GM12878 (cell line): ENCODE measurements at regions not wholly inside any gene's neighbourhood (a gene's known extent, or its start where the extent isn't known, plus 50 kb on each side); places are given as distances from the start of the nearest gene placed in this dataset.

ENCODE experiments used
- ATAC-seq: fragments of 200-7000 bp; cut with Tn5 transposase; 3 replicates; pipeline ENCODE4 v1.9.1; 2020; ENCODE audit warnings: mild to moderate bottlenecking, moderate library complexity
- BruUV-seq: library from RNA; stranded (reverse); fragments of 400-500 nt; replicated peaks from 2 replicates; lab custom pipeline; 2021; lab: Mats Ljungman, UMichigan
- CTCF ChIA-PET: fragments of 300-600 bp; sonication (Branson Sonifier 250); formaldehyde crosslinking; extraction: SDS; loops from one replicate; lab custom pipeline; 2021; ENCODE audit warnings: inconsistent platforms; lab: Yijun Ruan, JAX
- POLR2A ChIA-PET: fragments of 350-600 bp; formaldehyde crosslinking; extraction: SDS; loops from one replicate; lab custom pipeline; 2021; ENCODE audit warnings: inconsistent platforms; lab: Charles Lee
- RAD21 ChIA-PET: fragments of 300-600 bp; sonication (Branson Sonifier 250); formaldehyde crosslinking; loops from one replicate; lab custom pipeline; 2023; ENCODE audit warnings: antibody characterized with exemption; ENCODE audit not compliant: unreplicated experiment; lab: Charles Lee
- SMC1A ChIA-PET: fragments of 300-600 bp; sonication (Branson Sonifier 250); formaldehyde crosslinking; loops from one replicate; lab custom pipeline; 2023; ENCODE audit not compliant: unreplicated experiment, uncharacterized antibody; lab: Charles Lee
- DNase-seq: peaks from one replicate; pipeline ENCODE4 v3.0.0-alpha.2; 2011; ENCODE audit warnings: low read depth, low spot score
- FAIRE-seq: peaks from 3 replicates; lab custom pipeline; 2011; peaks lifted over from hg19 to GRCh38; lab: Jason Lieb, UNC
- H2AFZ ChIP-seq: 2 replicates; pipeline ENCODE4 v1.6.0; 2011; ENCODE audit warnings: low read depth, low read length, control low read depth; ENCODE audit not compliant: control insufficient read depth
- H3K27ac ChIP-seq: 2 replicates; pipeline ENCODE4 v1.5.1; 2011; ENCODE audit warnings: control low read depth; ENCODE audit not compliant: control insufficient read depth, insufficient read depth
- H3K27me3 ChIP-seq, 2 experiments: replicated peaks in 1 of 2; 2 replicates each; pipeline versions ENCODE4 v1.6.0 to v1.6.1; 2011; ENCODE audit warnings: low read length in 1 of 2; ENCODE audit not compliant: control insufficient read depth in 2 of 2, insufficient read depth in 2 of 2
- H3K36me3 ChIP-seq, 2 experiments: 2 replicates each; pipeline ENCODE4 v1.5.1; 2011; ENCODE audit warnings: low read length in 1 of 2; ENCODE audit not compliant: control insufficient read depth in 2 of 2, insufficient read depth in 2 of 2
- H3K4me1 ChIP-seq: 2 replicates; pipeline ENCODE4 v1.6.1; 2011; ENCODE audit warnings: mild to moderate bottlenecking, low read length, moderate library complexity, mixed read lengths; ENCODE audit not compliant: control insufficient read depth, insufficient read depth
- H3K4me2 ChIP-seq: 2 replicates; pipeline ENCODE4 v1.6.0; 2011; ENCODE audit warnings: control low read depth; ENCODE audit not compliant: control insufficient read depth, insufficient read depth
- H3K4me3 ChIP-seq: fragments of 200-600 bp; sonication (generic); 2 replicates; pipeline ENCODE4 v1.5.1; 2016
- H3K79me2 ChIP-seq: 2 replicates; pipeline ENCODE4 v1.6.0; 2011; ENCODE audit warnings: low read length; ENCODE audit not compliant: control insufficient read depth, insufficient read depth
- H3K9ac ChIP-seq: 2 replicates; pipeline ENCODE4 v1.8.0; 2011; ENCODE audit warnings: low read length, control low read depth, mixed read lengths; ENCODE audit not compliant: control insufficient read depth, insufficient read depth
- H3K9me3 ChIP-seq: replicated peaks from 3 replicates; pipeline ENCODE4 v1.5.1; 2011; ENCODE audit warnings: mild to moderate bottlenecking, low read length; ENCODE audit not compliant: control insufficient read depth, insufficient read depth
- H4K20me1 ChIP-seq: 2 replicates; pipeline ENCODE4 v1.6.0; 2011; ENCODE audit not compliant: control insufficient read depth, insufficient read depth
- ASH2L ChIP-seq: fragments of 300-600, 200-600 bp; sonication (generic); IDR thresholded peaks from 2 replicates; pipeline ENCODE4 v1.6.1; 2017; ENCODE audit warnings: low read depth, mild to moderate bottlenecking, borderline replicate concordance
- BMI1 ChIP-seq: fragments of 450-650 bp; IDR thresholded peaks from 2 replicates; pipeline ENCODE4 v1.6.1; 2016; ENCODE audit warnings: mild to moderate bottlenecking, moderate library complexity, borderline replicate concordance
- CBX3 ChIP-seq: fragments of 200-600 bp; sonication (generic); IDR thresholded peaks from 2 replicates; pipeline ENCODE4 v1.6.1; 2016; ENCODE audit warnings: low read depth, borderline replicate concordance
- CHD2 ChIP-seq: IDR thresholded peaks from 2 replicates; pipeline ENCODE4 v1.6.1; 2011; ENCODE audit warnings: low read depth, low read length, improper control_type of control experiment, borderline replicate concordance
- JUNB ChIP-seq: IDR thresholded peaks from 2 replicates; pipeline ENCODE4 v1.6.1; 2016; ENCODE audit warnings: antibody characterized with exemption, mild to moderate bottlenecking
- MEF2A ChIP-seq: IDR thresholded peaks from 2 replicates; pipeline ENCODE4 v1.6.1; 2011; ENCODE audit warnings: low read depth, mild to moderate bottlenecking, low read length, moderate library complexity; ENCODE audit not compliant: insufficient read depth
- MYB ChIP-seq: fragments of 150-350 bp; IDR thresholded peaks from 2 replicates; pipeline ENCODE4 v1.6.1; 2014; ENCODE audit warnings: mild to moderate bottlenecking, low read depth, low read length, borderline replicate concordance
- NFXL1 ChIP-seq: fragments of 450-650 bp; IDR thresholded peaks from 2 replicates; pipeline ENCODE4 v1.6.1; 2017; ENCODE audit warnings: antibody characterized with exemption, mild to moderate bottlenecking, borderline replicate concordance
- NR2C1 ChIP-seq: fragments of 450-650 bp; IDR thresholded peaks from 2 replicates; pipeline ENCODE4 v1.6.1; 2017; ENCODE audit warnings: antibody characterized with exemption, mild to moderate bottlenecking, moderate library complexity
- PAX8 ChIP-seq: fragments of 450-650 bp; IDR thresholded peaks from 2 replicates; pipeline ENCODE4 v1.6.1; 2017; ENCODE audit warnings: mild to moderate bottlenecking, moderate library complexity
- RBBP5 ChIP-seq: fragments of 200-600 bp; sonication (generic); conservative IDR thresholded peaks from 2 replicates; pipeline ENCODE4 v1.6.1; 2016
- SMAD1 ChIP-seq: fragments of 450-650 bp; IDR thresholded peaks from 2 replicates; pipeline ENCODE4 v1.6.1; 2018; ENCODE audit warnings: mild to moderate bottlenecking, low read depth; ENCODE audit not compliant: partially characterized antibody
- ZSCAN29 ChIP-seq: fragments of 450-650 bp; IDR thresholded peaks from 2 replicates; pipeline ENCODE4 v1.6.1; 2017; ENCODE audit warnings: mild to moderate bottlenecking, moderate library complexity
- ZZZ3 ChIP-seq: IDR thresholded peaks from 2 replicates; pipeline ENCODE4 v1.6.1; 2011; ENCODE audit warnings: low read depth; ENCODE audit not compliant: control insufficient read depth, insufficient read length
- WGBS: methylation state at CpG from one replicate; pipeline ENCODE4 v1.1.6; 2016; ENCODE audit warnings: low lambda C conversion rate; ENCODE audit not compliant: insufficient replicate concordance, insufficient coverage; ENCODE audit errors: missing lambda C conversion rate; 5-methylcytosine and 5-hydroxymethylcytosine counted together
- in situ Hi-C: fragments of 300-500 bp; cut with MboI; formaldehyde crosslinking; loops from 9 replicates; pipeline ENCODE4 v1.14.3; 2018; ENCODE audit warnings: mixed read lengths
- intact Hi-C: fragments of 100-400 bp; cut with micrococcal nuclease; formaldehyde crosslinking; loops from one replicate; pipeline ENCODE4 v1.14.2; 2022; ENCODE audit not compliant: unreplicated experiment
- TF ChIP-seq, protein P1 (sequence below): fragments of 450-650 bp; IDR thresholded peaks from 2 replicates; pipeline ENCODE4 v1.6.1; 2018; ENCODE audit warnings: mild to moderate bottlenecking, low read depth, moderate library complexity; ENCODE audit not compliant: partially characterized antibody

DNA sequence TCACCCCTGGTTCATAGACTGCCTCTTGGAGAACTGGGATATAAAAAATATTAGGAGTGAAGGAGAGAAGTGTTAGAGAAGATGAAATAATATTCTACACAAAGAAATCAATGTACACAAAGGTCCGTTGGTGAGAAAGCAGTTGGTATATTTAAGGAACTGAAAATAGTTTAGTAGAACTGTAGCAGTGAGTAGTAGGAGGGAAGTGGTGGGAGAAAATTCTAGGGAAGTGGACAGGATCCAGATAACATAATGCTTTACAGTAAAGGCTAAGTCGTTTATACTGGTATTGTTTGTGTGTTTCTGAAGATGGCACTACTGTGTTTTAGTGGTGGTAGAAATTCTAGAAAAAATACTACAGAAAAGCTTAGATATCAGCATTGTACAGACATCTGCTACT is 120.8 kb upstream of the CHORDC1 start (continued):
- TF ChIP-seq CBX3 (no peak), SMAD1 (no peak)
- TF ChIP-seq, all 136 proteins: peak for 4

DNA sequence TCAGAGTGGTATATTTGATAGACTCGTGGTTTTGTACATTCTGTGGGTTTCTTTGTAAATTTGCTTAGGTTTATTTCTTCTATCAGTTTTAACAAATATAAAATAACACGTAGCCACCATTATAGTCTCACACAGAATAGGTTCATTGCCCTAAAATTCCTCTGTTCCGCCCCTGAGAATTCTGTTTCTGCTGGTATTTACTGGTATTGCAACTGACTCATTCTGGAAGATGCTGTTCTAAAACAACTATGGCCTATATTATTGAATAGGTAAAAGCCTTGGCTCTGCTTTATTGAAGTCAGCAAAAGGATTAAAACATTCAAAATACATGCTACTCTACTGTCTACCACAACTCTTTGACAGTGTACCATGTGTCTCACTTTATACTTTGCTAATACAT is 119.1 kb upstream of the CHORDC1 start:
- Histone ChIP-seq H3K27ac (no peak overlapping the region), H3K79me2 (no peaks in the 10 kb centered on the region), H3K9ac (no peak overlapping the region), H2AFZ (no peak overlapping the region), H3K27me3 (no peaks in the 10 kb centered on the region), H4K20me1 (no peaks in the 10 kb centered on the region), H3K4me1 (no peaks in the 10 kb centered on the region)
- WGBS, result 31% methylated on average over 3 of the region's 3 CpGs
- FAIRE-seq (no peak), ATAC-seq (peak; percentile 67)
- intact Hi-C loops, result no loop called here
- in situ Hi-C loops, result no loop called here
- SMC1A ChIA-PET, result no interaction called here
- BruUV-seq, result no TSS peak
- TF ChIP-seq ZZZ3 (no peak), ZSCAN29 (no peak), JUNB (no peak), BMI1 (no peak), RBBP5 (no peak), NFXL1 (no peak), MEF2A (no peak), CHD2 (no peak), PAX8 (no peak), ASH2L (no peak), NR2C1 (no peak), MYB (no peak)
- TF ChIP-seq, protein P1, sequence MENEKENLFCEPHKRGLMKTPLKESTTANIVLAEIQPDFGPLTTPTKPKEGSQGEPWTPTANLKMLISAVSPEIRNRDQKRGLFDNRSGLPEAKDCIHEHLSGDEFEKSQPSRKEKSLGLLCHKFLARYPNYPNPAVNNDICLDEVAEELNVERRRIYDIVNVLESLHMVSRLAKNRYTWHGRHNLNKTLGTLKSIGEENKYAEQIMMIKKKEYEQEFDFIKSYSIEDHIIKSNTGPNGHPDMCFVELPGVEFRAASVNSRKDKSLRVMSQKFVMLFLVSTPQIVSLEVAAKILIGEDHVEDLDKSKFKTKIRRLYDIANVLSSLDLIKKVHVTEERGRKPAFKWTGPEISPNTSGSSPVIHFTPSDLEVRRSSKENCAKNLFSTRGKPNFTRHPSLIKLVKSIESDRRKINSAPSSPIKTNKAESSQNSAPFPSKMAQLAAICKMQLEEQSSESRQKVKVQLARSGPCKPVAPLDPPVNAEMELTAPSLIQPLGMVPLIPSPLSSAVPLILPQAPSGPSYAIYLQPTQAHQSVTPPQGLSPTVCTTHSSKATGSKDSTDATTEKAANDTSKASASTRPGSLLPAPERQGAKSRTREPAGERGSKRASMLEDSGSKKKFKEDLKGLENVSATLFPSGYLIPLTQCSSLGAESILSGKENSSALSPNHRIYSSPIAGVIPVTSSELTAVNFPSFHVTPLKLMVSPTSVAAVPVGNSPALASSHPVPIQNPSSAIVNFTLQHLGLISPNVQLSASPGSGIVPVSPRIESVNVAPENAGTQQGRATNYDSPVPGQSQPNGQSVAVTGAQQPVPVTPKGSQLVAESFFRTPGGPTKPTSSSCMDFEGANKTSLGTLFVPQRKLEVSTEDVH, result no peak
- TF ChIP-seq, all 136 proteins: peak for 0
- Histone ChIP-seq H3K4me2 (no peak overlapping the region), H3K9me3 (no peaks in the 10 kb centered on the region), H3K4me3 (no peak overlapping the region), H3K36me3 (no peaks in the 10 kb centered on the region)
- ChIA-PET POLR2A (no interaction called here), CTCF (no interaction called here), RAD21 (no interaction called here)
- no peak for DNase-seq
